Spleen (tissue), 7 donors: ENCODE measurements at regions not wholly inside any gene's neighbourhood (a gene's known extent, or its start where the extent isn't known, plus 50 kb on each side); places are given as distances from the start of the nearest gene placed in this dataset.

Source experiments
- POLR2AphosphoS5 ChIP-seq, 3 donors: sonication (generic); formaldehyde crosslinking; IDR thresholded peaks; one replicate each; pipeline ENCODE4 v1.5.1; 2017; ENCODE audit warnings: antibody characterized with exemption in 3 of 3
- TF ChIP-seq, protein P1 (sequence below), 11 experiments: fragments of 200-600 bp in 7 of 11; fragments of 450-650 bp in 4 of 11; sonication (generic) in 4 of 11; IDR thresholded peaks in 8 of 11; conservative IDR thresholded peaks in 3 of 11; 1 replicate in 7 of 11; 2 replicates in 4 of 11; pipeline versions ENCODE4 v1.4.0 to v1.8.0; 2016 to 2021; ENCODE audit warnings: antibody characterized with exemption in 11 of 11, inconsistent platforms in 4 of 11, mild to moderate bottlenecking in 1 of 11
- donor health status: DM: no; HTN: no; CAD: no; lungs with moderate emphysema.
- donor health status: DM: no; HTN: no; CAD: no.
- donor health status: DM: no; HTN: no; CAD: no.

DNA sequence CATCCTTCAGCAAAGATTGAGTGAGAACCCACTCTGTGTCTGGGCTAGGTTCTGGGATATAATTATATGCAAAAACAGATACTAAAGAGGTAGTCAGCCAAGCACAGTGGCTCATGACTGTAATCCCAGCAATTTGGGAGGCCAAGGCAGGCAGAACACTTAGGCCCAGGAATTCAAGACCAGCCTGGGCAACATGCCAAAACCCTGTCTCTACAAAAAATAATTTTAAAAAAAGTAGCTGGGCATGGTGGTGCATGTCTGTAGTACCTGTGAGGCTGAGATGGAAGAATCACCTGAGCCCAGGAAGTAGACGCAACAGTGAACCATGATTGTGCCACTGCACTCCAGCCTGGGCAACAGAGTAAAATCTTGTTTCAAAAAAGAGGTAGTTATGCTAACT, 237.5 kb upstream of the HMGA2 start:
- TF ChIP-seq, protein P1, sequence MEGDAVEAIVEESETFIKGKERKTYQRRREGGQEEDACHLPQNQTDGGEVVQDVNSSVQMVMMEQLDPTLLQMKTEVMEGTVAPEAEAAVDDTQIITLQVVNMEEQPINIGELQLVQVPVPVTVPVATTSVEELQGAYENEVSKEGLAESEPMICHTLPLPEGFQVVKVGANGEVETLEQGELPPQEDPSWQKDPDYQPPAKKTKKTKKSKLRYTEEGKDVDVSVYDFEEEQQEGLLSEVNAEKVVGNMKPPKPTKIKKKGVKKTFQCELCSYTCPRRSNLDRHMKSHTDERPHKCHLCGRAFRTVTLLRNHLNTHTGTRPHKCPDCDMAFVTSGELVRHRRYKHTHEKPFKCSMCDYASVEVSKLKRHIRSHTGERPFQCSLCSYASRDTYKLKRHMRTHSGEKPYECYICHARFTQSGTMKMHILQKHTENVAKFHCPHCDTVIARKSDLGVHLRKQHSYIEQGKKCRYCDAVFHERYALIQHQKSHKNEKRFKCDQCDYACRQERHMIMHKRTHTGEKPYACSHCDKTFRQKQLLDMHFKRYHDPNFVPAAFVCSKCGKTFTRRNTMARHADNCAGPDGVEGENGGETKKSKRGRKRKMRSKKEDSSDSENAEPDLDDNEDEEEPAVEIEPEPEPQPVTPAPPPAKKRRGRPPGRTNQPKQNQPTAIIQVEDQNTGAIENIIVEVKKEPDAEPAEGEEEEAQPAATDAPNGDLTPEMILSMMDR (IDR thresholded peaks at IDR 0.05 in 8 of 11, conservative IDR thresholded peaks at IDR 0.05 in 3 of 11) = no peak
- no peak for TF ChIP-seq POLR2AphosphoS5 (IDR thresholded peaks at IDR 0.05)
